Keratinocyte (primary cell): ENCODE measurements at regions not wholly inside any gene's neighbourhood (a gene's known extent, or its start where the extent isn't known, plus 50 kb on each side); places are given as distances from the start of the nearest gene placed in this dataset.

ENCODE experiments used
- DNase-seq: peaks from one replicate; pipeline ENCODE4 v3.0.0-alpha.2; 2011; ENCODE audit warnings: low read depth, missing footprints, low spot score
- FAIRE-seq: peaks from 2 replicates; lab custom pipeline; 2011; peaks lifted over from hg19 to GRCh38; lab: Jason Lieb, UNC
- H2AFZ ChIP-seq: 2 replicates; pipeline ENCODE4 v1.6.0; 2012; ENCODE audit warnings: low read length, control low read depth, inconsistent platforms; ENCODE audit not compliant: control insufficient read depth
- H3K27ac ChIP-seq: 2 replicates; pipeline ENCODE4 v1.5.1; 2011; ENCODE audit warnings: low read length; ENCODE audit not compliant: control insufficient read depth, insufficient read depth
- H3K27me3 ChIP-seq: 3 replicates; pipeline ENCODE4 v1.6.0; 2011; ENCODE audit warnings: low read length; ENCODE audit not compliant: control insufficient read depth, insufficient read depth; ENCODE audit errors: extremely low read depth
- H3K36me3 ChIP-seq, 2 experiments: 2 replicates in 1 of 2; 3 replicates in 1 of 2; pipeline ENCODE4 v1.5.1; 2011; ENCODE audit warnings: low read length in 2 of 2, mild to moderate bottlenecking in 1 of 2; ENCODE audit not compliant: control insufficient read depth in 2 of 2, insufficient read depth in 2 of 2; ENCODE audit errors: extremely low read depth in 1 of 2
- H3K4me1 ChIP-seq: 3 replicates; pipeline ENCODE4 v1.5.1; 2011; ENCODE audit warnings: low read length; ENCODE audit not compliant: control insufficient read depth, insufficient read depth; ENCODE audit errors: extremely low read depth
- H3K4me2 ChIP-seq: 3 replicates; pipeline ENCODE4 v1.6.0; 2011; ENCODE audit warnings: low read depth, low read length; ENCODE audit not compliant: control insufficient read depth, insufficient read depth; ENCODE audit errors: extremely low read depth
- H3K4me3 ChIP-seq, 3 experiments: fragments of 200-600 bp in 1 of 3; sonication (generic) in 1 of 3; 2 replicates in 2 of 3; 3 replicates in 1 of 3; pipeline ENCODE4 v1.5.1; 2011 to 2016; ENCODE audit warnings: low read length in 3 of 3, mild to moderate bottlenecking in 3 of 3, control low read depth in 2 of 3, inconsistent platforms in 1 of 3, low read depth in 1 of 3, mixed read lengths in 1 of 3, mixed run types in 1 of 3, moderate library complexity in 1 of 3; ENCODE audit not compliant: control insufficient read depth in 2 of 3, insufficient read depth in 2 of 3; ENCODE audit errors: extremely low read depth in 1 of 3
- H3K79me2 ChIP-seq: 2 replicates; pipeline ENCODE4 v1.6.0; 2012; ENCODE audit warnings: low read length; ENCODE audit not compliant: control insufficient read depth, insufficient read depth
- H3K9ac ChIP-seq: 3 replicates; pipeline ENCODE4 v1.6.0; 2011; ENCODE audit warnings: low read length; ENCODE audit not compliant: control insufficient read depth, insufficient read depth; ENCODE audit errors: extremely low read depth
- H3K9me1 ChIP-seq: 3 replicates; pipeline ENCODE4 v1.6.0; 2011; ENCODE audit warnings: low read length; ENCODE audit not compliant: control insufficient read depth, insufficient read depth; ENCODE audit errors: extremely low read depth
- H3K9me3 ChIP-seq: 2 replicates; pipeline ENCODE4 v1.5.1; 2012; ENCODE audit warnings: low read depth, low read length; ENCODE audit not compliant: control insufficient read depth
- H4K20me1 ChIP-seq: 3 replicates; pipeline ENCODE4 v1.6.0; 2011; ENCODE audit warnings: low read length; ENCODE audit not compliant: control insufficient read depth, insufficient read depth; ENCODE audit errors: extremely low read depth
- CTCF ChIP-seq, 3 experiments: IDR thresholded peaks in 1 of 3; conservative IDR thresholded peaks in 1 of 3; optimal IDR thresholded peaks in 1 of 3; 2 replicates in 2 of 3; 3 replicates in 1 of 3; pipeline versions ENCODE3 to v1.5.1; 2011; ENCODE audit warnings: low read length in 3 of 3, mild to moderate bottlenecking in 3 of 3, moderate library complexity in 2 of 3, control low read depth in 1 of 3, inconsistent platforms in 1 of 3; ENCODE audit not compliant: insufficient read depth in 2 of 3; ENCODE audit errors: extremely low read depth in 1 of 3
- EZH2 ChIP-seq: IDR thresholded peaks from one replicate; pipeline ENCODE4 v1.6.1; 2012; ENCODE audit warnings: inconsistent platforms, mild to moderate bottlenecking, low read length, moderate library complexity
- dilution Hi-C: fragments of 300-500 bp; cut with MboI; formaldehyde crosslinking; loops from one replicate; pipeline ENCODE4 v1.7.0; 2020; ENCODE audit warnings: low sequenced_read_pairs; ENCODE audit not compliant: extremely low pct_ligation_motif_present

GRCh38 chr1:208848854-208849253 is 604.7 kb upstream of the PLXNA2 start:
- dilution Hi-C loops: no loop called here

GRCh38 chr1:208850442-208850841 is 606.3 kb upstream of the PLXNA2 start:
- H3K4me3 ChIP-seq: no peak overlapping the region
- H4K20me1 ChIP-seq: no peaks in the 10 kb centered on the region
- H3K27me3 ChIP-seq: peaks cover 3% of the 10 kb centered on the region
- no peaks in the 10 kb centered on the region for H3K9me1 ChIP-seq
- no peaks in the 10 kb centered on the region for H3K9me3 ChIP-seq
- TF ChIP-seq CTCF (optimal IDR thresholded peaks at IDR 0.05 in 1 of 3, IDR thresholded peaks at IDR 0.05 in 1 of 3, conservative IDR thresholded peaks at IDR 0.05 in 1 of 3; ENCODE audit: extremely low read depth in 1 of 3, insufficient read depth in 2 of 3, low read length in 3 of 3) (no peak), EZH2 (no peak)
- H3K36me3 ChIP-seq: no peaks in the 10 kb centered on the region
- H3K27ac ChIP-seq: no peak overlapping the region
- no peaks in the 10 kb centered on the region for H3K4me1 ChIP-seq
- no peak for FAIRE-seq
- no peak for DNase-seq
- dilution Hi-C loops: no loop called here
- no peak overlapping the region for H3K4me2 ChIP-seq
- H3K79me2 ChIP-seq: no peaks in the 10 kb centered on the region
- H3K9ac ChIP-seq: no peak overlapping the region
- H2AFZ ChIP-seq: no peak overlapping the region

More at GRCh38 chr1:208848854-208849253, 604.7 kb upstream of the PLXNA2 start:
- Histone ChIP-seq H3K9me3 (no peaks in the 10 kb centered on the region), H3K9me1 (no peaks in the 10 kb centered on the region), H3K79me2 (no peaks in the 10 kb centered on the region), H2AFZ (no peak overlapping the region), H3K36me3 (no peaks in the 10 kb centered on the region), H3K9ac (no peak overlapping the region), H3K27ac (no peak overlapping the region), H3K4me2 (no peak overlapping the region), H4K20me1 (no peaks in the 10 kb centered on the region), H3K27me3 (peaks cover 3% of the 10 kb centered on the region), H3K4me3 (no peak overlapping the region), H3K4me1 (no peaks in the 10 kb centered on the region)
- TF ChIP-seq EZH2: no peak
- no peak for TF ChIP-seq CTCF (optimal IDR thresholded peaks at IDR 0.05 in 1 of 3, IDR thresholded peaks at IDR 0.05 in 1 of 3, conservative IDR thresholded peaks at IDR 0.05 in 1 of 3; ENCODE audit: extremely low read depth in 1 of 3, insufficient read depth in 2 of 3, low read length in 3 of 3)
- DNase-seq: no peak
- no peak for FAIRE-seq
